HG03354 (cell line): ENCODE measurements at regions not wholly inside any gene's neighbourhood (a gene's known extent, or its start where the extent isn't known, plus 50 kb on each side); places are given as distances from the start of the nearest gene placed in this dataset.

Source experiments
- ATAC-seq: cut with Tn5 transposase; IDR thresholded peaks from one replicate; pipeline ENCODE4 v1.9.1; 2021; ENCODE audit warnings: mild to moderate bottlenecking; ENCODE audit not compliant: unreplicated experiment, poor library complexity, severe bottlenecking

GRCh38 chr1:101314244-101314643 is 77.4 kb downstream of the S1PR1 start:
- ATAC-seq = peak; percentile 45

- no peak for ATAC-seq
Observed at GRCh38 chr1:101316256-101316655, 79.4 kb downstream of the S1PR1 start.

- ATAC-seq = no peak
Observed at GRCh38 chr1:101316799-101317198, 80.0 kb downstream of the S1PR1 start.

DNA sequence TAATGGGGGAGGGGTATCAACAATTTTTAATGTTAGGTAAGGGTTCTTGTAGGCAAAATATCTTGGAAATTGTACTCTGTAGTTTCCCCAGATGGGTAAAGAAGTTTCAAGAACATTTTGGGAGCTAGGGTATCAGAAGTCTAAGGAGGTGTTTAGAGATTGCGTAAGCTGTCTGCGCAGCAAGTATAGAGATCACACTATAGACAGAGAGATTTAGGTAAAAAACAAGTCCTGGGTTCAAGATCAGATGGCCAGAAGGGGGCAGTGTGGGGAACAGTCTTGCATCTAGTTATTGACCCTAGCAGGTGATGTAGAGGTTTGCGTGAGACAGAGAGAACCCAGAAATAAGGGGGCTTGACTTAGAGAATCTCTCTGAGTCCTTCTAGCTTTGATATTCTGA is 80.8 kb downstream of the S1PR1 start:
- no peak for ATAC-seq

GRCh38 chr1:101323535-101323934 is 86.7 kb downstream of the S1PR1 start:
- no peak for ATAC-seq

GRCh38 chr1:101325144-101325543 is 88.3 kb downstream of the S1PR1 start:
- no peak for ATAC-seq

DNA sequence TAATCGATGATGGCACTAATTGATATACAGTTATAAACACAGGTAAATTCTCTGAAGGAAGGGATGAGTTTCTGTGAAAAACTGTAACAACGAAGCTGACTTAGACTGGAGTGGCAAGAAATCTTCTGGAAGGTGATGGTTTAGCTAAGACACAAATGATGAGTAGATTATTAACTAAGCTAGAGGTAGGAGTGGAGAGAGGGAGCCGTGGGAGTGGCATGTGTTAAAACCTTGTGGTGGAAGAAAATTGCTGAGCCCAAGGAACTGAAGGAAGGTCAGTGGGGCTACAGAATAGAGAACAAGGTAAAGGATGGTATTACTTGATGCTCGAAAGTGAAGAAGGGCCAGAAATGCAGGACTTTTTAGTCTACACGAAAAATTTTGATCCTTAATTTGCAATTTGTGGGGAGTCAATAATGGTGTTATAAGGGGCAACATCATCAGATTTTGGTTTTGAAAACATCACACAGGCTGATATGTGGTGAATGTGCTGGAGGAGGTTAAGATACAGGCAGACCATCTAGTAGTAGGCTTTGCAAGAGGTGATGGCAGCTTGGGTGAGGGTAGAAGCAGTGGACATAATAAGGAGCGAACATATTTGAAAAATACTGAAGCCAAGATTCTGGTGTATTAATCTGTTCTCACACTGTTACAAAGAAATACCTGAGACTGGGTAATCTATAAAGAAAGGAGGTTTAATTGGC is 93.8 kb downstream of the S1PR1 start:
- no peak for ATAC-seq

DNA sequence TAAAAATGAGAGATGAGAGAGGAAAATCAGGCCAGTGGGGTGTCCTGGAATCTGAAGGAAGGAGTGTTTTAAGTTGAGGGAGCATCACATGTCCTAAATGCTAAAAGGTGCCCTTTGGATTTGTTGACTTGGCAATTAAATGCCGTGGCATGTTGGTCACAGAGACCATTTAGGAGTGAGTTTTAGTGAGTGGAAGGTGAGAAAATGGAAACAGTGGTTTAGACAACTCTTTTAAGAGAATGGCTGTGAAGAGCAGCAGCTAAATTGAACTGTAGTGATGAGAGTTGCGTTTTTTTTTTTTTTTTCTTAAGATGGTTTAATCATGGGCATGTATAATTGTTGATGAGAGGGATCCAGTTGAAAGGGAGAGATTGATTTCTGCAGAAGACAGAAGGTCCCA is 95.0 kb downstream of the S1PR1 start:
- no peak for ATAC-seq

- ATAC-seq = no peak
Observed at GRCh38 chr1:101332633-101333032, 95.8 kb downstream of the S1PR1 start.

DNA sequence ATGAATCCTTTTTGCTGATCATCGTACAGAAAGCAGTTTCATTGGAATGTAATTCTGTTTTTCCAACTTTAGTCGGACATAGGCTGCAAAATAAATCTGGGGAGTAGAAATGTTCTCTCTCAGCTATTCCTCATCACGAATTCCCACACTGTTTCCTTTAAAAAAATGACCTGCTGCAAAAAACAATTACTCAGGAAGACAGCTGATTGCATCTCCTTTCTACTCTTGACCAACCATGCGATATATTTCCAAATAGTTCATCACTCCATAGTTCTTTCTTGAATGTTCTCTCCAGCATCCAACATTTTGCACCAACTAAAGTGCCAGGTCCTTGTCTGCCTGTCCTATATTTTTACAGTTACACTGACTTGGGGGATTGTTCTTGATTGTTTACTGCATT is 96.4 kb downstream of the S1PR1 start:
- no peak for ATAC-seq

DNA sequence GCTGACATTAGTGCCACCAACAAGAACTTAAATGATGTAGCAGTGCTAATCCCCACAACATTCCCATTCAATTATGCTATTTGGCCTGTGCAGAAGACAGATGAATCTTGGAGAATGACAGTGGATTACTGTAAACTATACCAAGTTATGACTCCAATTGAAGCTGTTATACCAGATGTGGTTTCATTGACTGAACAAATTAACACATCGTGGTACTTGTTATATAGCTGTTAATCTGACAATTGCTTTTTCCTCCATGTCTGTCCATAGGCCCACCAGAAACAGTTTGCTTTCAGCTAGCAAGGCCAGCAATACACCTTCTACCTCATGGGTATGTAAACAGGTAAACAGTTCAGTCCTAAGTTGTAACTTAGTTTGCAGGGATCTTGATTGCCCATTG is 101.1 kb downstream of the S1PR1 start:
- ATAC-seq = no peak

DNA sequence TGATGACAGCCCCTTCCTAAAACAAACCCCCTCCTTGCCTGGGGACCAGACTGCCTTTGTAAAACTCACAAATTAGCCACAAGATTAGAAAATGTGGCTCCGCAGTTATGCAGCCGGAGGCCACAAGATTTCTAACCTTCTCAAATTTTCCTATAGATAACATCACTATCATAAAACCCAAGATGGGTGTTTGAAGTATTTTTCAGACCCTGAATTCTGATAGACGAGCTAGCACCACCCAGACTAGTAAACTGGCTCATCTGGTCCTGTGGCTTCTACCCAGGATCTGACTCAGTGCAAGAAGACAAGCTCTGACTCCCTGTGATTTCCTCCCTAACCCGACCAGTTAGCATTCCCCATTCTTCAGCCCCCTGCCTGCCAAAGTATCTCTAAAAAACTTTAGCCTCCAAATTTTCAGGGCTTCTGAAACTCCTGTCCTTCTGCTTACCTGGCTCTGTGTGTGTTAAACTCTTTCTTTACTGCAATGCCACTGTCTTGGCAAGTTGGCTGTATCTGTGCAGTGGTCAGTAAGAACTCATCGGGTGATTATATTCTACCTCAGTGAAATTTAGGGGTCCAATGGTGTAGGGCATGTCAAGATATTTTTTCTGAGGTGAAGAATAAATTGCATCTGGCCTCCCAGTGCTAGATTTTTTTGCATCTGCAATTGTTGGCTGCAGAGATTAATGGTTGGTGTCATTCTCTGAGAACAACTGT is 102.1 kb downstream of the S1PR1 start:
- no peak for ATAC-seq

GRCh38 chr1:101344745-101345144 is 107.9 kb downstream of the S1PR1 start:
- ATAC-seq = no peak

DNA sequence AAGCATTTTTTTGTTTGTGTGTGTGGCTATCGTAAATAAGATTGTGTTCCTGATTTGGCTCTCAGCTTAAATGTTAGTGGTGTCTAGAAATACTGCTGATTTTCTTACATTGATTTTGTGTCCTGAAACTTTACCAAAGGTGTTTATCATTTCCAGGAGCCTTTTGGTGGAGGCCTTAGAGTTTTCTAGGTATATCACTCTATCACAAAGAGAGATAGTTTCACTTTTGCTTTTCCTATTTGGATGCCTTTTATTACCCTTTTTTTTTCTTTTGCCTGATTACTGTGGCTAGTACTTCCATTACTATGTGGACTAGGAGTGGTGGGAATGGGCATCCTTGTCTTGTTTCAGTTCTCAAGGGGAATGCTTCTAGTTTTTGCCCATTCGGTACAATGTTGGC is 109.6 kb downstream of the S1PR1 start:
- no peak for ATAC-seq

DNA sequence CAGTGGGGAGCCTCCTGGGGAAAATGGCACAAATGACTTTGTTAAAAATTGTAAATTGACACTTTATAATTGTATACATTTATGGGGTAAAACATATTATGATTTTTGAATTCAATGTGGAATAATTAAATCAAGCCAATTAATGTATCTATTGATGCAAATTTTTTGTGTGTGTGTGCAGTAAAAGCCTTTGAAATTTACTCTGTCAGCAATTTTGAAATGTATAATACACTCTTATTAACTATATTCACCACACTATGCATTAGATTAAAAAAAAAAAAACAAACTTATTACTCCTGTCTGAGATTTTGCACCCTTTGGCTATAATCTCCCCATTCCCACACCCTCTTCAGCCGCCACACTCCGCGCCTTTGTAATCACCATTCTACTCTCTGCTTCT is 119.2 kb downstream of the S1PR1 start:
- no peak for ATAC-seq

DNA sequence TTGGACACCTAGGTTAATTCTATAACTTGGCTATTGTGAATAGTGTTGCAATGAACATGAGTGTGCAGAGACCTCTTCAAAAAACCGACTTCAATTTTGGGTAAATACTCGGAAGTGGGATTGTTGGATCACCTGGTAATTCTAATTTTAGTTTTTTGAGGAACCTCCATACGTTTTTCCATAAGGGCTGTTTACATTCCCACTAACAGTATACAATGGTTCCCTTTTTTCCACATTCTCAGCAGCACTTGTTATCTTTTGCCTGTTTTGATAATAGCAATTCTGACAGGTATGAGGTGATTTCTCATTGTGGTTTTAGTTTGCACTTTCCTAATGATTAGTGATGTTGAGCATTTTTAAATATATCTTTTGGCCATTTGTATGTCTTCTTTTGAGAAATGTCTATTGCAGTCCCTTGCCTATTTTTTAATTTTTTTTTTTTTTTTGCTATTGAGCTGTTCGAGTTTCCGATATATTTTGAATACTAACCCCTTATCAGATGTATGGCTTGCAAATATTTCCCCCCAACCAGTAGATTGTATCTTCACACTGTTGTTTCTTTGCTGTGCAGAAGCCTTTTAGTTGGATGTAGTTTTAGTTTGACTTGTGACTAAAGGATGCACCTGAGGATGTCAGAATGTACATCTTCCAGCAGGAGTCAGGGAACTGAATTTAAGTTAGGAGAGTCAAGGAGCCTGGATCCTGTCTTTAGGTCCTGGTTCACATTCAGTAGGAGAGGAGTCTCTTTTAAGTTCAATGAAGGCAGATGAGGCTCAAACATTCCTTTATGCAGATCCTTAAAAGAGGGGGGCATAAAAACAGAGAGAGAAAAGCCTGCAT is 120.0 kb downstream of the S1PR1 start:
- peak; percentile 46 for ATAC-seq

- peak; percentile 99 for ATAC-seq
Observed at GRCh38 chr1:101357444-101357986, 120.7 kb downstream of the S1PR1 start.

GRCh38 chr1:101360506-101360905 is 123.7 kb downstream of the S1PR1 start:
- no peak for ATAC-seq

DNA sequence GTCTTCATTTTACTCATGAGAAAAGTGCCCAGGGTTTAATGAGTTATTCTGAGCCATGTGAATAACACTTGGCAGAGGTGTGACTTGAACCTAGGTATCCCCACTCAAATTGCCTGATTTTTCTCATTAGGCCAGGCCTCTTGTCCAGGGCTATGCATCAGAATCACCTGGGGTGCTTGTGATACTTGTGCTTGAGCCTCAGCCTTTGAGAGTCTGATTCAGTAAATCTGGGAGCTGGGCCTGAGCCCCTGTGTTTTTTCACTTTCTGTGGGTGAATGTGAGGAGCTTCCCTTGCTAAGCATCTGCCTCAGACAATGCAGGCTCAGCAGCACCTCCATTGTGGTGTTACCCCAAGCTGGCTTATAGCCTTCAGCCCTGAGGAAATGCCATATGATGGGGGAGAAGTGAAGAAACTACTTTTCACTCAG is 127.1 kb downstream of the S1PR1 start:
- no peak for ATAC-seq

GRCh38 chr1:101364370-101365120 is 127.7 kb downstream of the S1PR1 start:
- no peak for ATAC-seq
